Astrocyte (in vitro differentiated cells and primary cell): ENCODE measurements at regions not wholly inside any gene's neighbourhood (a gene's known extent, or its start where the extent isn't known, plus 50 kb on each side); places are given as distances from the start of the nearest gene placed in this dataset.

Experiments used
- DNase-seq: peaks from one replicate; pipeline ENCODE4 v3.0.0-alpha.2; 2010; ENCODE audit warnings: low read depth
- FAIRE-seq: peaks from 2 replicates; lab custom pipeline; 2011; peaks lifted over from hg19 to GRCh38; lab: Jason Lieb, UNC
- H2AFZ ChIP-seq: 2 replicates; pipeline ENCODE4 v1.6.0; 2012; ENCODE audit warnings: low read depth, low read length, inconsistent platforms
- H3K27ac ChIP-seq: 2 replicates; pipeline ENCODE4 v1.5.1; 2011; ENCODE audit warnings: low read depth, low read length, inconsistent platforms
- H3K27me3 ChIP-seq: 2 replicates; pipeline ENCODE4 v1.6.0; 2011; ENCODE audit warnings: low read length, inconsistent platforms; ENCODE audit not compliant: insufficient read depth
- H3K36me3 ChIP-seq: 2 replicates; pipeline ENCODE4 v1.5.1; 2011; ENCODE audit warnings: low read length, inconsistent platforms; ENCODE audit not compliant: insufficient read depth
- H3K4me1 ChIP-seq: 2 replicates; pipeline ENCODE4 v1.5.1; 2011; ENCODE audit warnings: low read length, inconsistent platforms; ENCODE audit not compliant: insufficient read depth
- H3K4me2 ChIP-seq: 2 replicates; pipeline ENCODE4 v1.6.0; 2012; ENCODE audit warnings: low read length, inconsistent platforms
- H3K4me3 ChIP-seq: 2 replicates; pipeline ENCODE4 v1.5.1; 2011; ENCODE audit warnings: low read depth, mild to moderate bottlenecking, low read length, inconsistent platforms; ENCODE audit not compliant: insufficient read depth
- H3K79me2 ChIP-seq: 2 replicates; pipeline ENCODE4 v1.6.0; 2012; ENCODE audit warnings: mild to moderate bottlenecking, low read length, inconsistent platforms; ENCODE audit not compliant: insufficient read depth
- H3K9ac ChIP-seq: 2 replicates; pipeline ENCODE4 v1.6.0; 2012; ENCODE audit warnings: mild to moderate bottlenecking, low read length, inconsistent platforms
- H3K9me3 ChIP-seq: 2 replicates; pipeline ENCODE4 v1.5.1; 2012; ENCODE audit warnings: low read depth, mild to moderate bottlenecking, low read length, inconsistent platforms; ENCODE audit not compliant: insufficient read depth
- H4K20me1 ChIP-seq: 2 replicates; pipeline ENCODE4 v1.6.0; 2012; ENCODE audit warnings: low read length, inconsistent platforms; ENCODE audit not compliant: insufficient read depth
- H3K27ac Mint-ChIP-seq: one replicate; pipeline ENCODE4 v1.8.0; 2021; ENCODE audit warnings: mild to moderate bottlenecking, mixed read lengths; ENCODE audit not compliant: unreplicated experiment
- H3K27me3 Mint-ChIP-seq: one replicate; pipeline ENCODE4 v1.8.0; 2021; ENCODE audit warnings: low read depth, mixed read lengths; ENCODE audit not compliant: unreplicated experiment
- H3K36me3 Mint-ChIP-seq: one replicate; pipeline ENCODE4 v1.8.0; 2021; ENCODE audit warnings: low read depth, mixed read lengths; ENCODE audit not compliant: unreplicated experiment
- H3K4me1 Mint-ChIP-seq: one replicate; pipeline ENCODE4 v1.8.0; 2021; ENCODE audit warnings: low read depth, mixed read lengths; ENCODE audit not compliant: unreplicated experiment
- H3K4me3 Mint-ChIP-seq: one replicate; pipeline ENCODE4 v1.8.0; 2021; ENCODE audit warnings: mild to moderate bottlenecking, moderate library complexity, mixed read lengths; ENCODE audit not compliant: unreplicated experiment
- H3K9me3 Mint-ChIP-seq: one replicate; pipeline ENCODE4 v1.8.0; 2021; ENCODE audit warnings: mild to moderate bottlenecking, mixed read lengths; ENCODE audit not compliant: unreplicated experiment
- EZH2 ChIP-seq: IDR thresholded peaks from 2 replicates; pipeline ENCODE4 v1.6.1; 2012; ENCODE audit warnings: mild to moderate bottlenecking, low read length, inconsistent platforms; ENCODE audit not compliant: insufficient read depth
- TF ChIP-seq, protein P1 (sequence below): IDR thresholded peaks from 2 replicates; pipeline ENCODE4 v1.5.1; 2011; ENCODE audit warnings: low read depth, mild to moderate bottlenecking, inconsistent platforms, low read length, moderate library complexity; ENCODE audit not compliant: insufficient read depth

DNA sequence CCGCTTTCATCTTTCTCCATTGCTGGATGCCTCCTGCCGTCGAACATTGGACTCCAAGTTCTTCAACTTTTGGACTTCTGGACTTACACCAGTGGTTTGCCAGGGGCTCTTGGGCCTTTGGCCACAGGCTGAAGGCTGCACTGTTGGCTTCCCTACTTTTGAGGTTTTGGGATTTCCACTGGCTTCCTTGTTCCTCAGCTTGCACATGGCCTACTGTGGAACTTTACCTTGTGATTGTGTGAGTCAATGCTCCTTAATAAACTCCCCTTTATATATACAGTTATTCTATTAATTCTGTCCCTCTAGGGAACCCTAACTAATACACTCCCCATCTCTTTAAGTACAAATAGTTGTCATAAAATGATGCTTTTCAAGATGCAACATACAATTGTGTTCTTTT is 595.3 kb downstream of the ARAP2 start:
- Histone ChIP-seq H2AFZ (no peak overlapping the region), H3K36me3 (no peaks in the 10 kb centered on the region), H3K4me2 (no peak overlapping the region), H3K27me3 (no peaks in the 10 kb centered on the region), H4K20me1 (no peaks in the 10 kb centered on the region), H3K9me3 (no peaks in the 10 kb centered on the region), H3K4me3 (no peak overlapping the region), H3K27ac (no peak overlapping the region), H3K9ac (no peak overlapping the region), H3K79me2 (no peaks in the 10 kb centered on the region), H3K4me1 (no peaks in the 10 kb centered on the region)
- DNase-seq (no peak), FAIRE-seq (no peak)
- Mint-ChIP-seq H3K4me3 (no peak overlapping the region), H3K27ac (no peak overlapping the region), H3K9me3 (no peaks in the 10 kb centered on the region), H3K4me1 (no peaks in the 10 kb centered on the region), H3K36me3 (no peaks in the 10 kb centered on the region), H3K27me3 (no peaks in the 10 kb centered on the region)
- TF ChIP-seq, protein P1, sequence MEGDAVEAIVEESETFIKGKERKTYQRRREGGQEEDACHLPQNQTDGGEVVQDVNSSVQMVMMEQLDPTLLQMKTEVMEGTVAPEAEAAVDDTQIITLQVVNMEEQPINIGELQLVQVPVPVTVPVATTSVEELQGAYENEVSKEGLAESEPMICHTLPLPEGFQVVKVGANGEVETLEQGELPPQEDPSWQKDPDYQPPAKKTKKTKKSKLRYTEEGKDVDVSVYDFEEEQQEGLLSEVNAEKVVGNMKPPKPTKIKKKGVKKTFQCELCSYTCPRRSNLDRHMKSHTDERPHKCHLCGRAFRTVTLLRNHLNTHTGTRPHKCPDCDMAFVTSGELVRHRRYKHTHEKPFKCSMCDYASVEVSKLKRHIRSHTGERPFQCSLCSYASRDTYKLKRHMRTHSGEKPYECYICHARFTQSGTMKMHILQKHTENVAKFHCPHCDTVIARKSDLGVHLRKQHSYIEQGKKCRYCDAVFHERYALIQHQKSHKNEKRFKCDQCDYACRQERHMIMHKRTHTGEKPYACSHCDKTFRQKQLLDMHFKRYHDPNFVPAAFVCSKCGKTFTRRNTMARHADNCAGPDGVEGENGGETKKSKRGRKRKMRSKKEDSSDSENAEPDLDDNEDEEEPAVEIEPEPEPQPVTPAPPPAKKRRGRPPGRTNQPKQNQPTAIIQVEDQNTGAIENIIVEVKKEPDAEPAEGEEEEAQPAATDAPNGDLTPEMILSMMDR = no peak
- no peak for TF ChIP-seq EZH2

DNA sequence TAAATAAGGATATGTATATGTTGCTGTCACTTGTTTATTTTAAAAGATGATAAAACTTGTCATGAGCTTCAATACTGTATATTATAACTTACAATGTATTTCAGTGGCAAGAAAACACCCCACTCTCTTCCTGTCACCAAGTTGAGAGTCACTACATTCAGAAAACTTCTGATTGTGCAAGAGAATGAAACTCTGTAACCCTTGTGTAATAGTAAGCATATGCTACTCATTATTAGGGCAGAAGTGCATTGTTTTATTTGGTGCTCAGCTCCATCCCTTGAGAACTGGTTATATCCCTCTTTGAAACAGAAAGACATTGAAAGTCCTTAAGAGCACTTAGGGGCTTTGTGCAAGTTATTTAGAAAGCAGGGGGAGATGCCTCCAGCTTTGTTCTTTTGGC is 594.5 kb downstream of the ARAP2 start:
- no peaks in the 10 kb centered on the region for H3K9me3 ChIP-seq
- no peak overlapping the region for H3K4me2 ChIP-seq
- Mint-ChIP-seq H3K9me3 (no peaks in the 10 kb centered on the region), H3K27me3 (no peaks in the 10 kb centered on the region), H3K4me3 (no peak overlapping the region), H3K27ac (no peak overlapping the region), H3K36me3 (no peaks in the 10 kb centered on the region), H3K4me1 (no peaks in the 10 kb centered on the region)
- H2AFZ ChIP-seq = no peak overlapping the region
- DNase-seq = no peak
- TF ChIP-seq, protein P1 = no peak
- TF ChIP-seq EZH2 = no peak
- H3K4me3 ChIP-seq = no peak overlapping the region
- no peaks in the 10 kb centered on the region for H3K27me3 ChIP-seq
- no peaks in the 10 kb centered on the region for H3K4me1 ChIP-seq
- H3K79me2 ChIP-seq = no peaks in the 10 kb centered on the region
- no peak for FAIRE-seq
- H4K20me1 ChIP-seq = no peaks in the 10 kb centered on the region
- no peak overlapping the region for H3K27ac ChIP-seq
- no peaks in the 10 kb centered on the region for H3K36me3 ChIP-seq
- no peak overlapping the region for H3K9ac ChIP-seq

DNA sequence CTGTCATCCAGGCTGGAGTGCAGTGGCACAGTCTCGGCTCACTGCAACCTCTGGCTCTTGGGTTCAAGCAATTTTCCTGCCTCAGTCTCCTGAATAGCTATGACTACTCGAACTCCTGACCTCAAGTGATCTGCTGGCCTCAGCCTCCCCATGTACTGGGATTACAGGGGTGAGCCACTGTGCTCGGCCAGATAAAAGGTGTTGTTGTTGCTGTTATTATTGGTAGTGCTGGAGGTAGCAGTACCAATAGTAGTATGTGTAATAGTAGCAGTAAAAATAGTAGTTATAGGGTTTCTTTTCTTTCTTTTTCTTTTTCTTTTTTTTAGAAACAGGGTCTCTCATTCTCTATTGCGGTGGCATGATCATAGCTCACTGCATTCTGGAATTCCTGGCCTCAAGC is 592.1 kb downstream of the ARAP2 start:
- TF ChIP-seq, protein P1 = no peak
- no peak for TF ChIP-seq EZH2
- Histone ChIP-seq H3K27ac (no peak overlapping the region), H4K20me1 (no peaks in the 10 kb centered on the region), H3K4me3 (no peak overlapping the region), H3K4me1 (no peaks in the 10 kb centered on the region), H3K79me2 (no peaks in the 10 kb centered on the region), H3K4me2 (no peak overlapping the region), H3K9me3 (no peaks in the 10 kb centered on the region), H3K9ac (no peak overlapping the region), H2AFZ (no peak overlapping the region), H3K27me3 (no peaks in the 10 kb centered on the region), H3K36me3 (no peaks in the 10 kb centered on the region)
- H3K27ac Mint-ChIP-seq = no peak overlapping the region
- H3K4me1 Mint-ChIP-seq = no peaks in the 10 kb centered on the region
- no peaks in the 10 kb centered on the region for H3K36me3 Mint-ChIP-seq
- FAIRE-seq (no peak), DNase-seq (no peak)
- H3K9me3 Mint-ChIP-seq = peaks cover 2% of the 10 kb centered on the region
- no peak overlapping the region for H3K4me3 Mint-ChIP-seq
- H3K27me3 Mint-ChIP-seq = no peaks in the 10 kb centered on the region
